ENCODE measurements at regions not wholly inside any gene's neighbourhood (a gene's known extent, or its start where the extent isn't known, plus 50 kb on each side); places are given as distances from the start of the nearest gene placed in this dataset.
"Not testable (repeated sequence)": the region's sequence is repeated elsewhere in the genome, so short reads cannot be mapped to it uniquely, and the experiment has no call there.

- H3K27ac ChIP-seq, result no peak overlapping the region
- no peaks in the 10 kb centered on the region for H3K79me2 ChIP-seq
- no peaks in the 10 kb centered on the region for H3K9me3 ChIP-seq (ENCODE audit: control insufficient read depth, low read length)
- no peaks in the 10 kb centered on the region for H3K27me3 ChIP-seq (ENCODE audit: control insufficient read depth, insufficient read depth, low read length)
- H3K4me2 ChIP-seq (ENCODE audit: low read length), result no peak overlapping the region
- H2AFZ ChIP-seq, result no peak overlapping the region
- H3K36me3 ChIP-seq (ENCODE audit: control insufficient read depth, insufficient read depth, low read length), result no peaks in the 10 kb centered on the region
- H3K9ac ChIP-seq, result no peak overlapping the region
- no peak for TF ChIP-seq CTCF (IDR thresholded peaks at IDR 0.05)
- no peaks in the 10 kb centered on the region for H3K4me1 ChIP-seq
- H3K4me3 ChIP-seq (ENCODE audit: low read depth, low read length), result no peak overlapping the region
Measured at GRCh38 chr7:16963044-16963443, 81.3 kb upstream of the AGR3 start.

- not testable (repeated sequence) for H3K9me3 ChIP-seq (ENCODE audit: control insufficient read depth, low read length); H3K4me2 ChIP-seq (ENCODE audit: low read length); H3K36me3 ChIP-seq (ENCODE audit: control insufficient read depth, insufficient read depth, low read length); H3K4me1 ChIP-seq; H3K79me2 ChIP-seq; H3K27me3 ChIP-seq (ENCODE audit: control insufficient read depth, insufficient read depth, low read length); H2AFZ ChIP-seq; H3K9ac ChIP-seq; H3K4me3 ChIP-seq (ENCODE audit: low read depth, low read length); H3K27ac ChIP-seq
Measured at GRCh38 chr7:16965697-16966096, 83.9 kb upstream of the AGR3 start.

- Histone ChIP-seq H3K79me2 (no peaks in the 10 kb centered on the region), H3K27ac (no peak overlapping the region), H3K9me3 (ENCODE audit: control insufficient read depth, low read length) (no peaks in the 10 kb centered on the region), H2AFZ (no peak overlapping the region), H3K36me3 (ENCODE audit: control insufficient read depth, insufficient read depth, low read length) (no peaks in the 10 kb centered on the region), H3K9ac (no peak overlapping the region), H3K27me3 (ENCODE audit: control insufficient read depth, insufficient read depth, low read length) (no peaks in the 10 kb centered on the region), H3K4me2 (ENCODE audit: low read length) (no peak overlapping the region), H3K4me1 (no peaks in the 10 kb centered on the region), H3K4me3 (ENCODE audit: low read depth, low read length) (no peak overlapping the region)
- TF ChIP-seq CTCF (IDR thresholded peaks at IDR 0.05), result no peak
Measured at GRCh38 chr7:16967300-16967811, 85.6 kb upstream of the AGR3 start.

GRCh38 chr7:16970732-16971482 is 89.1 kb upstream of the AGR3 start:
- Histone ChIP-seq H2AFZ (no peak overlapping the region), H3K4me1 (no peaks in the 10 kb centered on the region), H3K9ac (no peak overlapping the region), H3K9me3 (ENCODE audit: control insufficient read depth, low read length) (no peaks in the 10 kb centered on the region), H3K36me3 (ENCODE audit: control insufficient read depth, insufficient read depth, low read length) (no peaks in the 10 kb centered on the region), H3K4me3 (ENCODE audit: low read depth, low read length) (no peak overlapping the region), H3K27ac (no peak overlapping the region), H3K27me3 (ENCODE audit: control insufficient read depth, insufficient read depth, low read length) (no peaks in the 10 kb centered on the region), H3K79me2 (no peaks in the 10 kb centered on the region), H3K4me2 (ENCODE audit: low read length) (no peak overlapping the region)
- no peak for TF ChIP-seq CTCF (IDR thresholded peaks at IDR 0.05)

- TF ChIP-seq CTCF (IDR thresholded peaks at IDR 0.05), result no peak
Measured at GRCh38 chr7:16975712-16976111, 93.9 kb upstream of the AGR3 start.

More at GRCh38 chr7:16975712-16976111, 93.9 kb upstream of the AGR3 start:
- H3K4me2 ChIP-seq (ENCODE audit: low read length), result no peak overlapping the region
- no peaks in the 10 kb centered on the region for H3K9me3 ChIP-seq (ENCODE audit: control insufficient read depth, low read length)
- H3K79me2 ChIP-seq, result no peaks in the 10 kb centered on the region
- H3K4me1 ChIP-seq, result no peaks in the 10 kb centered on the region
- H3K27ac ChIP-seq, result no peak overlapping the region
- H3K9ac ChIP-seq, result no peak overlapping the region
- H3K36me3 ChIP-seq (ENCODE audit: control insufficient read depth, insufficient read depth, low read length), result no peaks in the 10 kb centered on the region
- no peak overlapping the region for H2AFZ ChIP-seq
- no peaks in the 10 kb centered on the region for H3K27me3 ChIP-seq (ENCODE audit: control insufficient read depth, insufficient read depth, low read length)
- no peak overlapping the region for H3K4me3 ChIP-seq (ENCODE audit: low read depth, low read length)

Measured in parathyroid adenoma (tissue), 2 donors.